ENCODE measurements at regions not wholly inside any gene's neighbourhood (a gene's known extent, or its start where the extent isn't known, plus 50 kb on each side); places are given as distances from the start of the nearest gene placed in this dataset.

- H3K4me1 ChIP-seq (ENCODE audit: control insufficient read depth, insufficient read depth, low read length, poor library complexity, severe bottlenecking) = no peaks in the 10 kb centered on the region
- H3K9me3 ChIP-seq (ENCODE audit: control insufficient read depth in 2 of 2, low read length in 2 of 2) = peaks cover 4 to 7% of the 10 kb centered on the region in 2 experiments
- no peak for DNase-seq
- peaks cover 0 to 46% (median 11%) of the 10 kb centered on the region in 7 donors for H3K9me3 Mint-ChIP-seq
- no peak for ATAC-seq (ENCODE audit: low read depth in 2 of 2)
- H3K27ac Mint-ChIP-seq = no peak overlapping the region
- no peak overlapping the region for H3K4me3 ChIP-seq (ENCODE audit: low read depth, low read length)
- no peaks in the 10 kb centered on the region for H3K27me3 Mint-ChIP-seq
- no peaks in the 10 kb centered on the region for H3K36me3 Mint-ChIP-seq
- H3K27me3 ChIP-seq (ENCODE audit: control insufficient read depth, insufficient read depth, low read length) = no peaks in the 10 kb centered on the region
- H3K27ac ChIP-seq (ENCODE audit: insufficient read depth, low read length, poor library complexity, severe bottlenecking) = no peak overlapping the region
- no peaks in the 10 kb centered on the region for H3K4me1 Mint-ChIP-seq
- H3K36me3 ChIP-seq (ENCODE audit: control insufficient read depth, insufficient read depth, low read length) = no peaks in the 10 kb centered on the region
- H3K4me3 Mint-ChIP-seq = no peak overlapping the region
Measured at GRCh38 chr5:136686192-136686872, 321.0 kb upstream of the TRPC7 start.

GRCh38 chr5:136682986-136683385, 317.6 kb upstream of the TRPC7 start:
- H3K4me1 ChIP-seq (ENCODE audit: control insufficient read depth, insufficient read depth, low read length, poor library complexity, severe bottlenecking) = no peaks in the 10 kb centered on the region
- no peaks in the 10 kb centered on the region for H3K36me3 ChIP-seq (ENCODE audit: control insufficient read depth, insufficient read depth, low read length)
- H3K27ac ChIP-seq (ENCODE audit: insufficient read depth, low read length, poor library complexity, severe bottlenecking) = no peak overlapping the region
- Mint-ChIP-seq H3K4me1 (no peaks in the 10 kb centered on the region), H3K36me3 (no peaks in the 10 kb centered on the region), H3K27ac (no peak overlapping the region), H3K4me3 (no peak overlapping the region), H3K9me3 (peaks cover 0 to 32% (median 6%) of the 10 kb centered on the region in 7 donors), H3K27me3 (no peaks in the 10 kb centered on the region)
- DNase-seq = no peak
- peaks cover 4 to 7% of the 10 kb centered on the region in 2 experiments for H3K9me3 ChIP-seq (ENCODE audit: control insufficient read depth in 2 of 2, low read length in 2 of 2)
- H3K27me3 ChIP-seq (ENCODE audit: control insufficient read depth, insufficient read depth, low read length) = no peaks in the 10 kb centered on the region
- no peak for ATAC-seq (ENCODE audit: low read depth in 2 of 2)
- H3K4me3 ChIP-seq (ENCODE audit: low read depth, low read length) = no peak overlapping the region

- Mint-ChIP-seq H3K36me3 (no peaks in the 10 kb centered on the region), H3K27me3 (no peaks in the 10 kb centered on the region)
Measured at GRCh38 chr5:136679233-136679632, 313.9 kb upstream of the TRPC7 start.

GRCh38 chr5:136677217-136677616, 311.9 kb upstream of the TRPC7 start:
- Mint-ChIP-seq H3K4me3 (no peak overlapping the region), H3K9me3 (peaks cover 0 to 22% (median 0%) of the 10 kb centered on the region in 7 donors), H3K36me3 (no peaks in the 10 kb centered on the region), H3K27me3 (no peaks in the 10 kb centered on the region), H3K27ac (no peak overlapping the region), H3K4me1 (no peaks in the 10 kb centered on the region)
- no peaks in the 10 kb centered on the region for H3K36me3 ChIP-seq (ENCODE audit: control insufficient read depth, insufficient read depth, low read length)
- H3K4me1 ChIP-seq (ENCODE audit: control insufficient read depth, insufficient read depth, low read length, poor library complexity, severe bottlenecking) = no peaks in the 10 kb centered on the region
- no peaks in the 10 kb centered on the region for H3K9me3 ChIP-seq (ENCODE audit: control insufficient read depth in 2 of 2, low read length in 2 of 2)
- no peak overlapping the region for H3K4me3 ChIP-seq (ENCODE audit: low read depth, low read length)
- H3K27me3 ChIP-seq (ENCODE audit: control insufficient read depth, insufficient read depth, low read length) = no peaks in the 10 kb centered on the region
- ATAC-seq (ENCODE audit: low read depth in 2 of 2) (no peak), DNase-seq (no peak)
- no peak overlapping the region for H3K27ac ChIP-seq (ENCODE audit: insufficient read depth, low read length, poor library complexity, severe bottlenecking)

More at GRCh38 chr5:136679233-136679632, 313.9 kb upstream of the TRPC7 start:
- H3K4me3 ChIP-seq (ENCODE audit: low read depth, low read length) = no peak overlapping the region
- H3K27ac Mint-ChIP-seq = no peak overlapping the region
- no peaks in the 10 kb centered on the region for H3K4me1 Mint-ChIP-seq
- ATAC-seq (ENCODE audit: low read depth in 2 of 2) = no peak
- H3K9me3 Mint-ChIP-seq = peaks cover 0 to 21% (median 2%) of the 10 kb centered on the region in 7 donors
- H3K27ac ChIP-seq (ENCODE audit: insufficient read depth, low read length, poor library complexity, severe bottlenecking) = no peak overlapping the region
- H3K36me3 ChIP-seq (ENCODE audit: control insufficient read depth, insufficient read depth, low read length) = no peaks in the 10 kb centered on the region
- no peak for DNase-seq
- no peaks in the 10 kb centered on the region for H3K27me3 ChIP-seq (ENCODE audit: control insufficient read depth, insufficient read depth, low read length)
- H3K4me3 Mint-ChIP-seq = no peak overlapping the region
- no peaks in the 10 kb centered on the region for H3K9me3 ChIP-seq (ENCODE audit: control insufficient read depth in 2 of 2, low read length in 2 of 2)
- H3K4me1 ChIP-seq (ENCODE audit: control insufficient read depth, insufficient read depth, low read length, poor library complexity, severe bottlenecking) = no peaks in the 10 kb centered on the region

GRCh38 chr5:136676685-136677084, 311.3 kb upstream of the TRPC7 start:
- peaks cover 0 to 22% (median 0%) of the 10 kb centered on the region in 7 donors for H3K9me3 Mint-ChIP-seq
- ATAC-seq (ENCODE audit: low read depth in 2 of 2) (no peak), DNase-seq (no peak)
- no peak overlapping the region for H3K4me3 ChIP-seq (ENCODE audit: low read depth, low read length)
- no peaks in the 10 kb centered on the region for H3K27me3 Mint-ChIP-seq
- H3K36me3 ChIP-seq (ENCODE audit: control insufficient read depth, insufficient read depth, low read length) = no peaks in the 10 kb centered on the region
- no peaks in the 10 kb centered on the region for H3K27me3 ChIP-seq (ENCODE audit: control insufficient read depth, insufficient read depth, low read length)
- no peaks in the 10 kb centered on the region for H3K4me1 Mint-ChIP-seq
- no peak overlapping the region for H3K27ac Mint-ChIP-seq
- no peak overlapping the region for H3K27ac ChIP-seq (ENCODE audit: insufficient read depth, low read length, poor library complexity, severe bottlenecking)
- no peaks in the 10 kb centered on the region for H3K36me3 Mint-ChIP-seq
- no peak overlapping the region for H3K4me3 Mint-ChIP-seq
- no peaks in the 10 kb centered on the region for H3K4me1 ChIP-seq (ENCODE audit: control insufficient read depth, insufficient read depth, low read length, poor library complexity, severe bottlenecking)
- H3K9me3 ChIP-seq (ENCODE audit: control insufficient read depth in 2 of 2, low read length in 2 of 2) = no peaks in the 10 kb centered on the region

GRCh38 chr5:136675769-136676168, 310.4 kb upstream of the TRPC7 start:
- H3K27ac Mint-ChIP-seq = no peak overlapping the region
- H3K9me3 ChIP-seq (ENCODE audit: control insufficient read depth in 2 of 2, low read length in 2 of 2) = no peaks in the 10 kb centered on the region
- no peaks in the 10 kb centered on the region for H3K4me1 ChIP-seq (ENCODE audit: control insufficient read depth, insufficient read depth, low read length, poor library complexity, severe bottlenecking)
- peaks cover 0 to 14% (median 0%) of the 10 kb centered on the region in 7 donors for H3K9me3 Mint-ChIP-seq
- H3K36me3 ChIP-seq (ENCODE audit: control insufficient read depth, insufficient read depth, low read length) = no peaks in the 10 kb centered on the region
- H3K4me1 Mint-ChIP-seq = no peaks in the 10 kb centered on the region
- H3K4me3 Mint-ChIP-seq = no peak overlapping the region
- no peaks in the 10 kb centered on the region for H3K36me3 Mint-ChIP-seq
- no peak overlapping the region for H3K27ac ChIP-seq (ENCODE audit: insufficient read depth, low read length, poor library complexity, severe bottlenecking)
- DNase-seq (no peak), ATAC-seq (ENCODE audit: low read depth in 2 of 2) (no peak)
- no peak overlapping the region for H3K4me3 ChIP-seq (ENCODE audit: low read depth, low read length)
- H3K27me3 Mint-ChIP-seq = no peaks in the 10 kb centered on the region
- no peaks in the 10 kb centered on the region for H3K27me3 ChIP-seq (ENCODE audit: control insufficient read depth, insufficient read depth, low read length)

GRCh38 chr5:136674178-136674577, 308.8 kb upstream of the TRPC7 start:
- Histone ChIP-seq H3K27me3 (ENCODE audit: control insufficient read depth, insufficient read depth, low read length) (no peaks in the 10 kb centered on the region), H3K4me1 (ENCODE audit: control insufficient read depth, insufficient read depth, low read length, poor library complexity, severe bottlenecking) (no peaks in the 10 kb centered on the region), H3K27ac (ENCODE audit: insufficient read depth, low read length, poor library complexity, severe bottlenecking) (no peak overlapping the region), H3K4me3 (ENCODE audit: low read depth, low read length) (no peak overlapping the region), H3K9me3 (ENCODE audit: control insufficient read depth in 2 of 2, low read length in 2 of 2) (no peaks in the 10 kb centered on the region), H3K36me3 (ENCODE audit: control insufficient read depth, insufficient read depth, low read length) (no peaks in the 10 kb centered on the region)
- H3K36me3 Mint-ChIP-seq = no peaks in the 10 kb centered on the region
- H3K27me3 Mint-ChIP-seq = no peaks in the 10 kb centered on the region
- no peak for DNase-seq
- H3K9me3 Mint-ChIP-seq = peaks cover 0 to 8% (median 2%) of the 10 kb centered on the region in 7 donors
- H3K4me1 Mint-ChIP-seq = no peaks in the 10 kb centered on the region
- no peak for ATAC-seq (ENCODE audit: low read depth in 2 of 2)
- no peak overlapping the region for H3K27ac Mint-ChIP-seq
- H3K4me3 Mint-ChIP-seq = no peak overlapping the region

GRCh38 chr5:136667789-136668188, 302.4 kb upstream of the TRPC7 start:
- H3K4me1 Mint-ChIP-seq = no peaks in the 10 kb centered on the region
- no peak overlapping the region for H3K27ac ChIP-seq (ENCODE audit: insufficient read depth, low read length, poor library complexity, severe bottlenecking)
- no peak overlapping the region for H3K27ac Mint-ChIP-seq

More at GRCh38 chr5:136667789-136668188, 302.4 kb upstream of the TRPC7 start:
- H3K4me1 ChIP-seq (ENCODE audit: control insufficient read depth, insufficient read depth, low read length, poor library complexity, severe bottlenecking) = no peaks in the 10 kb centered on the region
- Mint-ChIP-seq H3K36me3 (no peaks in the 10 kb centered on the region), H3K4me3 (no peak overlapping the region), H3K9me3 (peaks cover 0 to 6% (median 2%) of the 10 kb centered on the region in 7 donors), H3K27me3 (no peaks in the 10 kb centered on the region)
- H3K36me3 ChIP-seq (ENCODE audit: control insufficient read depth, insufficient read depth, low read length) = no peaks in the 10 kb centered on the region
- ATAC-seq (ENCODE audit: low read depth in 2 of 2) (no peak), DNase-seq (no peak)
- no peak overlapping the region for H3K4me3 ChIP-seq (ENCODE audit: low read depth, low read length)
- no peaks in the 10 kb centered on the region for H3K9me3 ChIP-seq (ENCODE audit: control insufficient read depth in 2 of 2, low read length in 2 of 2)
- no peaks in the 10 kb centered on the region for H3K27me3 ChIP-seq (ENCODE audit: control insufficient read depth, insufficient read depth, low read length)
